ENCODE measurements at regions not wholly inside any gene's neighbourhood (a gene's known extent, or its start where the extent isn't known, plus 50 kb on each side); places are given as distances from the start of the nearest gene placed in this dataset.

DNA sequence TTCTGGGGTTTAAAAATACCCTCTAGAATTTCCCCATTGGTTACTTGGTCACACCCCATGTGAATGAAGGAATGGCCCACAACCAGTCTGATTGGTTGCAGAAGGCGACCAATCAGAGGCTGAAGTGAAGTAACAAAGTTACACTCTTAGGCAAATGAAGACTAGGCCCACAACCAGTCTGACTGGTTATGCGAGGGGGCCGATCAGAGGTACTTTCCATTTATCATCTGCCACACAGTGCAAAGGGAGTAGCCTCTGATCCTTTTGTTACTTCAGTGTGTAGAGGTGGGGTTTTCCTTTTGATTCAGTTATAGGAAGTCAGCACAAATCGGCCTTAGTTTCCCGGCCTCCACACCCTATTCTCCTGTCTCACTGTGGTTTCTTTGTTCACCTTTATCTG, 61.2 kb upstream of the SGK1 start:
- TF ChIP-seq POLR2A (IDR thresholded peaks at IDR 0.05; ENCODE audit: low read depth): no peak
- TF ChIP-seq, protein P1, sequence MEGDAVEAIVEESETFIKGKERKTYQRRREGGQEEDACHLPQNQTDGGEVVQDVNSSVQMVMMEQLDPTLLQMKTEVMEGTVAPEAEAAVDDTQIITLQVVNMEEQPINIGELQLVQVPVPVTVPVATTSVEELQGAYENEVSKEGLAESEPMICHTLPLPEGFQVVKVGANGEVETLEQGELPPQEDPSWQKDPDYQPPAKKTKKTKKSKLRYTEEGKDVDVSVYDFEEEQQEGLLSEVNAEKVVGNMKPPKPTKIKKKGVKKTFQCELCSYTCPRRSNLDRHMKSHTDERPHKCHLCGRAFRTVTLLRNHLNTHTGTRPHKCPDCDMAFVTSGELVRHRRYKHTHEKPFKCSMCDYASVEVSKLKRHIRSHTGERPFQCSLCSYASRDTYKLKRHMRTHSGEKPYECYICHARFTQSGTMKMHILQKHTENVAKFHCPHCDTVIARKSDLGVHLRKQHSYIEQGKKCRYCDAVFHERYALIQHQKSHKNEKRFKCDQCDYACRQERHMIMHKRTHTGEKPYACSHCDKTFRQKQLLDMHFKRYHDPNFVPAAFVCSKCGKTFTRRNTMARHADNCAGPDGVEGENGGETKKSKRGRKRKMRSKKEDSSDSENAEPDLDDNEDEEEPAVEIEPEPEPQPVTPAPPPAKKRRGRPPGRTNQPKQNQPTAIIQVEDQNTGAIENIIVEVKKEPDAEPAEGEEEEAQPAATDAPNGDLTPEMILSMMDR (IDR thresholded peaks at IDR 0.05): no peak
- no peak for TF ChIP-seq POLR2AphosphoS5 (IDR thresholded peaks at IDR 0.05)

Measured in esophagus muscularis mucosa (tissue), 3 donors.